T-helper 17 cell (primary cell): ENCODE measurements at regions not wholly inside any gene's neighbourhood (a gene's known extent, or its start where the extent isn't known, plus 50 kb on each side); places are given as distances from the start of the nearest gene placed in this dataset.

Experiments
- ATAC-seq: fragments of 150-1000 bp; cut with Tn5 transposase; 2 replicates; pipeline ENCODE4 v1.10.0; 2021; ENCODE audit warnings: mild to moderate bottlenecking, moderate library complexity
- DNase-seq, 3 donors: peaks; one replicate each; pipeline versions ENCODE4 v3.0.0 to v3.0.0-alpha.2; 2020 to 2021
- H3K9me3 ChIP-seq: one replicate; pipeline ENCODE4 v1.7.0; 2013; ENCODE audit warnings: low read length, mild to moderate bottlenecking; ENCODE audit not compliant: control insufficient read depth, poor library complexity, severe bottlenecking
- H3K27ac Mint-ChIP-seq: one replicate; pipeline ENCODE4 v1.8.0; 2022; ENCODE audit warnings: mild to moderate bottlenecking, moderate library complexity, mixed read lengths
- H3K27me3 Mint-ChIP-seq: one replicate; pipeline ENCODE4 v1.8.0; 2022; ENCODE audit warnings: mixed read lengths
- H3K36me3 Mint-ChIP-seq: one replicate; pipeline ENCODE4 v1.8.0; 2022; ENCODE audit warnings: low read depth, mixed read lengths
- H3K4me1 Mint-ChIP-seq: one replicate; pipeline ENCODE4 v1.8.0; 2022; ENCODE audit warnings: mild to moderate bottlenecking, mixed read lengths
- H3K4me3 Mint-ChIP-seq: one replicate; pipeline ENCODE4 v1.8.0; 2022; ENCODE audit warnings: mild to moderate bottlenecking, moderate library complexity, mixed read lengths

DNA sequence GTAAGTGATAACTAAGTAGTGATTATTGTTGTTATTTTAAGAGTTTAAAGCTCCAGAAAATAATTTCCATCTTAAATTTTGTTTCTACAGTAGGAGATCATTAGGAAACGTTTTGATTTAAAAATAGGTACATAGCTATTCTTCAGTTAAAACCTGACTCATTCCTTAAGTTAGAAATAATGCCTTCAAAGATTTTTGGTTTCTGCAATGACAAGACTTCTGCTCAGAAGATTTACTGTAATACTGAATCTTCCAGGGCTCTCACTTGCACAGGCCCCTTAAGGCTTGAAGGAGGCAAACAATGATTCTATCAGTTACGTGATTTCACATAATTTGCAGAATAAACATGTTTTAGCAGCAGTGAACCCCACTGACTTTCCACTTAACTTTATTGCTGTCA, 333.7 kb downstream of the RAD51AP2 start:
- Mint-ChIP-seq H3K4me1 (no peaks in the 10 kb centered on the region), H3K27me3 (no peaks in the 10 kb centered on the region), H3K27ac (no peak overlapping the region), H3K4me3 (no peak overlapping the region), H3K36me3 (no peaks in the 10 kb centered on the region)
- no peak for DNase-seq
- ATAC-seq: no peak
- no peaks in the 10 kb centered on the region for H3K9me3 ChIP-seq

DNA sequence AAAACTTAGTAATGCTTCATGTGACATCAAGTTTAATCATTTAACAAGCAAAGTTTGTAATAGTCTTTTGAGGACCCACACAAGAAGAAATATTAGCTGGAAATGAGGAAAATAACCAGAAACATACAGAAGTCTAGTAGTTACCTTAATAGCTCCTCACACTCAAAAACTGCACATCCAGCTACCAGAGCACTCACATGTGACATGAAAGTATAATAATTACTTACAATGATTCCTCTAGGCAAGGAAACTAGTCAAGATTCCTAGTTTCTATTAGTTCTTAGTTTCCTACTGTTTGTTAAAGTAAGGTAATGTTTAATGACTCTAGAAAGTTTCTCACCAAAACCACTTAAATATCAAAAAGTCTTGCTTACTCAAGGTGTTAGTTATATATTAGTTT, 335.8 kb downstream of the RAD51AP2 start:
- Mint-ChIP-seq H3K4me3 (no peak overlapping the region), H3K36me3 (no peaks in the 10 kb centered on the region), H3K27ac (no peak overlapping the region), H3K27me3 (no peaks in the 10 kb centered on the region), H3K4me1 (no peaks in the 10 kb centered on the region)
- no peaks in the 10 kb centered on the region for H3K9me3 ChIP-seq
- DNase-seq: no peak
- ATAC-seq: no peak

DNA sequence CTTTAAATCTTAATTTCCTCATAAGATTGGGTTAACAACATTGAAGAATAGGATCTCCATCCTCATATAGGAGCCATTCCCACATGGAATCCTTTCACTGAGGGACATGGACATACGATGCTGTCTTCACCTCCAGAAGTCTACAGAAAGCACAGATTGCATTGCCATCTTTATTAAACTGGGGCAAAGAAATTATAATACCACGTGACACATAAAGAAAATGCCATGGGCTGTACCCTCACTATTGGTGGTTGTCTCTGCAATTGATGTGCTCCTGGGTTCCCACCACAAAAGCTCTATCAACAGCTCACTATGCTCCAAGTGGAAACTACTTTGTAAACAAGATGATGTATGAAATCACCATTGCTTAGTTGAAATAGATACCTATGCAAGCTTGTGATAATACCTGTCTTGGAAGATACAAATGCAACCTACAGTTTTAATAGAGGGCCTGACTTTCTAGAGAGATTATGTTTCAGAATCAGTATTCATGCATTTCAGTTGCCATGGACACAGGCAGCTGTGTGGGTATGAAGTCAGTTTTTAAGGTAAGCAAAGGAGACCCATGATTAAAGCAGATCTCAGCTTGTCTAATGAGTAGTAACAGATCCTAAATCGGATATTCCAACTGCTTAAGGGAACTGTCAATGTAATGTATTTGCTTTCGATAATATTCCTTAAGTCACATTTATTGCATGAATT, 337.0 kb downstream of the RAD51AP2 start:
- no peak for ATAC-seq
- no peaks in the 10 kb centered on the region for H3K9me3 ChIP-seq
- no peak overlapping the region for H3K4me3 Mint-ChIP-seq
- no peaks in the 10 kb centered on the region for H3K4me1 Mint-ChIP-seq
- no peaks in the 10 kb centered on the region for H3K27me3 Mint-ChIP-seq
- no peak overlapping the region for H3K27ac Mint-ChIP-seq
- H3K36me3 Mint-ChIP-seq: no peaks in the 10 kb centered on the region
- DNase-seq: no peak

GRCh38 chr2:17179145-17179808, 339.0 kb downstream of the RAD51AP2 start:
- H3K27me3 Mint-ChIP-seq: no peaks in the 10 kb centered on the region
- DNase-seq (no peak), ATAC-seq (no peak)
- no peaks in the 10 kb centered on the region for H3K9me3 ChIP-seq
- no peaks in the 10 kb centered on the region for H3K4me1 Mint-ChIP-seq
- H3K27ac Mint-ChIP-seq: no peak overlapping the region
- H3K36me3 Mint-ChIP-seq: no peaks in the 10 kb centered on the region
- no peak overlapping the region for H3K4me3 Mint-ChIP-seq

GRCh38 chr2:17177088-17177487, 341.2 kb downstream of the RAD51AP2 start:
- H3K4me1 Mint-ChIP-seq: no peaks in the 10 kb centered on the region
- H3K9me3 ChIP-seq: no peaks in the 10 kb centered on the region
- ATAC-seq (no peak), DNase-seq (no peak)
- H3K4me3 Mint-ChIP-seq: no peak overlapping the region
- H3K27me3 Mint-ChIP-seq: no peaks in the 10 kb centered on the region
- no peak overlapping the region for H3K27ac Mint-ChIP-seq
- no peaks in the 10 kb centered on the region for H3K36me3 Mint-ChIP-seq

DNA sequence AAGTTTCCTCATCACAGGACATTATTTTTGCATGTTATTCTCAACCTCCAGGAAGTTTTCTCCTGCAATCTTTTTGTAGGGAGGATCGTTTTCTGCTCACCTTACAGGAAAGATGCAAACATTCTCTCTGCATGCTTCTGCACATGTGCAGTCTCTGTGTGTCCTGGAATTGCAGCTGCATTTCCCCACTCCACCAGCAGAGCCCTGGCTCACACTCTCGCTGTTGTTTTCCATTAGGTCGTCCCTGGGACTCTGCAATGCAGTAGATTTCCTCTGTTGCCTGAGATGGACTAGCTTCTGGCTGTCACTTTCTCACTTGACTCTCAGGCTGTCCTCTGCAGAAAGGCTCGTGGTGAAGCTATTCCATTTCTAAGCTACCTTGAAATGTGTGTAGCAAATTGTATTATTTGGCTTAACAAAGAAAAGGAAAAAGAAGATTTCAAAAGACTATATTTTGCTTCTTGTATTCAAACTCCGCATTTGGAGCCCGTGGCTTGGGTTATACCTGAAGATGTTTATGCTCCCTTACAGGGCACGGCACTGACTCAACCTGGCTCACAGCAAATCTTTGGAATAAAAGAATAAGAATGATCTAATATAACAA, 346.7 kb downstream of the RAD51AP2 start:
- H3K36me3 Mint-ChIP-seq: no peaks in the 10 kb centered on the region
- DNase-seq: no peak
- no peaks in the 10 kb centered on the region for H3K9me3 ChIP-seq
- no peak overlapping the region for H3K4me3 Mint-ChIP-seq
- H3K27ac Mint-ChIP-seq: no peak overlapping the region
- H3K4me1 Mint-ChIP-seq: no peaks in the 10 kb centered on the region
- ATAC-seq: no peak
- no peaks in the 10 kb centered on the region for H3K27me3 Mint-ChIP-seq

- H3K9me3 ChIP-seq: no peaks in the 10 kb centered on the region
- H3K4me3 Mint-ChIP-seq: no peak overlapping the region
- no peaks in the 10 kb centered on the region for H3K4me1 Mint-ChIP-seq
- no peaks in the 10 kb centered on the region for H3K36me3 Mint-ChIP-seq
- H3K27ac Mint-ChIP-seq: no peak overlapping the region
- H3K27me3 Mint-ChIP-seq: no peaks in the 10 kb centered on the region
- ATAC-seq (no peak), DNase-seq (no peak)
Observed at GRCh38 chr2:17166506-17166905, 351.7 kb downstream of the RAD51AP2 start.

DNA sequence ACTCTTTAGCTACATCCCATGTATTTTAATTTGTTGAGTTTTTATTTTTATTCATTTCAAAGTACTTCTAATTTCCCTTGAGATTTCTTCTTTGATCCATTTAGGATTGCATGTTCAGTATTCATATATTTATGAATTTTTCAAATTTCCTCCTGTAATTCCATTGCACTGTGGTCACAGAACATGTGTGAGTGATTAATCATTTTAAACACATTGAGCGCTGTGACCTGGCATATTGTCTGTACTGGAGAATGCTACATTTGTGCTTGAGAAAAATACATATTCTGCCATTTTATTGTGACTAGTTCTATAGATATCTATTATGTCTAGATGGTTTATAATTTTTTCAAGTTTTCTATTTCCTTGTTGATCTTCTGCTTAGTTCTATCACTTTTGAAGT, 353.7 kb downstream of the RAD51AP2 start:
- Mint-ChIP-seq H3K4me1 (no peaks in the 10 kb centered on the region), H3K36me3 (no peaks in the 10 kb centered on the region), H3K4me3 (no peak overlapping the region), H3K27ac (no peak overlapping the region), H3K27me3 (no peaks in the 10 kb centered on the region)
- no peak for ATAC-seq
- no peaks in the 10 kb centered on the region for H3K9me3 ChIP-seq
- DNase-seq: no peak

DNA sequence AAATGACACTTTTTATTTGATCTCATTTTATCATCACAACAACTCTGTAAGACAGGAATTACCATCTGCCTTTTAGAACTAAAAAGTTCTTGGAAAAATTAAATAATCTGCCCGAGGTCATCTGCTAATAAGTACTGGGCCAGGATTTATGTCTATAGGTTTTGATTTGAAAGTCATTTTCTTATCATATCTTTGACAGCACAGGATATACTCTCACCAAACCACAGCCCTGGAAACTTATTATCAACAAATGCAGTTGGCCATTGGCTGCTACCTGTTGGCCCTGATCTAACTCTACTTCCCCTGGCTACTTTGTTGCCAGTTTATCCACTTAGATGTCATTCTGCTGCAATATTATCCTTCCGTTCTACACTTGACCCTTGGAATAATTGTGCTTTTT, 354.6 kb downstream of the RAD51AP2 start:
- H3K9me3 ChIP-seq: no peaks in the 10 kb centered on the region
- no peak overlapping the region for H3K27ac Mint-ChIP-seq
- ATAC-seq (no peak), DNase-seq (no peak)
- H3K4me3 Mint-ChIP-seq: no peak overlapping the region
- H3K4me1 Mint-ChIP-seq: no peaks in the 10 kb centered on the region
- no peaks in the 10 kb centered on the region for H3K27me3 Mint-ChIP-seq
- H3K36me3 Mint-ChIP-seq: no peaks in the 10 kb centered on the region

GRCh38 chr2:17162713-17163112, 355.5 kb downstream of the RAD51AP2 start:
- H3K9me3 ChIP-seq: no peaks in the 10 kb centered on the region
- H3K27me3 Mint-ChIP-seq: no peaks in the 10 kb centered on the region
- no peak for DNase-seq
- no peaks in the 10 kb centered on the region for H3K4me1 Mint-ChIP-seq
- no peak overlapping the region for H3K4me3 Mint-ChIP-seq
- H3K36me3 Mint-ChIP-seq: no peaks in the 10 kb centered on the region
- H3K27ac Mint-ChIP-seq: no peak overlapping the region
- no peak for ATAC-seq

- no peaks in the 10 kb centered on the region for H3K36me3 Mint-ChIP-seq
- H3K27ac Mint-ChIP-seq: no peak overlapping the region
- no peak for DNase-seq
- no peak overlapping the region for H3K4me3 Mint-ChIP-seq
- no peaks in the 10 kb centered on the region for H3K4me1 Mint-ChIP-seq
- H3K9me3 ChIP-seq: no peaks in the 10 kb centered on the region
- ATAC-seq: no peak
- no peaks in the 10 kb centered on the region for H3K27me3 Mint-ChIP-seq
Observed at GRCh38 chr2:17160594-17160993, 357.6 kb downstream of the RAD51AP2 start.

- no peaks in the 10 kb centered on the region for H3K4me1 Mint-ChIP-seq
Observed at GRCh38 chr2:17156086-17156485, 362.2 kb downstream of the RAD51AP2 start.

GRCh38 chr2:17149945-17150344, 368.3 kb downstream of the RAD51AP2 start:
- Mint-ChIP-seq H3K27ac (no peak overlapping the region), H3K27me3 (no peaks in the 10 kb centered on the region), H3K36me3 (no peaks in the 10 kb centered on the region), H3K4me3 (no peak overlapping the region), H3K4me1 (no peaks in the 10 kb centered on the region)
- no peak for DNase-seq
- no peaks in the 10 kb centered on the region for H3K9me3 ChIP-seq
- ATAC-seq: no peak

More at GRCh38 chr2:17156086-17156485, 362.2 kb downstream of the RAD51AP2 start:
- H3K9me3 ChIP-seq: no peaks in the 10 kb centered on the region
- H3K4me3 Mint-ChIP-seq: no peak overlapping the region
- no peaks in the 10 kb centered on the region for H3K27me3 Mint-ChIP-seq
- DNase-seq (no peak), ATAC-seq (no peak)
- no peak overlapping the region for H3K27ac Mint-ChIP-seq
- no peaks in the 10 kb centered on the region for H3K36me3 Mint-ChIP-seq
